ENCODE measurements at regions not wholly inside any gene's neighbourhood (a gene's known extent, or its start where the extent isn't known, plus 50 kb on each side); places are given as distances from the start of the nearest gene placed in this dataset.

GRCh38 chr11:37170311-37170710 lies 572.3 kb upstream of the RAG2 start:
- no peak for TF ChIP-seq CHD2 (IDR thresholded peaks at IDR 0.05; ENCODE audit: low read length, partially characterized antibody)
- no peak for TF ChIP-seq REST (IDR thresholded peaks at IDR 0.05)
- TF ChIP-seq, protein P1, sequence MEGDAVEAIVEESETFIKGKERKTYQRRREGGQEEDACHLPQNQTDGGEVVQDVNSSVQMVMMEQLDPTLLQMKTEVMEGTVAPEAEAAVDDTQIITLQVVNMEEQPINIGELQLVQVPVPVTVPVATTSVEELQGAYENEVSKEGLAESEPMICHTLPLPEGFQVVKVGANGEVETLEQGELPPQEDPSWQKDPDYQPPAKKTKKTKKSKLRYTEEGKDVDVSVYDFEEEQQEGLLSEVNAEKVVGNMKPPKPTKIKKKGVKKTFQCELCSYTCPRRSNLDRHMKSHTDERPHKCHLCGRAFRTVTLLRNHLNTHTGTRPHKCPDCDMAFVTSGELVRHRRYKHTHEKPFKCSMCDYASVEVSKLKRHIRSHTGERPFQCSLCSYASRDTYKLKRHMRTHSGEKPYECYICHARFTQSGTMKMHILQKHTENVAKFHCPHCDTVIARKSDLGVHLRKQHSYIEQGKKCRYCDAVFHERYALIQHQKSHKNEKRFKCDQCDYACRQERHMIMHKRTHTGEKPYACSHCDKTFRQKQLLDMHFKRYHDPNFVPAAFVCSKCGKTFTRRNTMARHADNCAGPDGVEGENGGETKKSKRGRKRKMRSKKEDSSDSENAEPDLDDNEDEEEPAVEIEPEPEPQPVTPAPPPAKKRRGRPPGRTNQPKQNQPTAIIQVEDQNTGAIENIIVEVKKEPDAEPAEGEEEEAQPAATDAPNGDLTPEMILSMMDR (IDR thresholded peaks at IDR 0.05), result no peak
- TF ChIP-seq NR3C1 (IDR thresholded peaks at IDR 0.05), result no peak
